GM20000 (cell line): ENCODE measurements at regions not wholly inside any gene's neighbourhood (a gene's known extent, or its start where the extent isn't known, plus 50 kb on each side); places are given as distances from the start of the nearest gene placed in this dataset.

Source experiments
- DNase-seq: peaks from one replicate; pipeline ENCODE4 v3.0.0; 2012; ENCODE audit warnings: low spot score
- TF ChIP-seq, protein P1 (sequence below): IDR thresholded peaks from 2 replicates; pipeline ENCODE4 v1.5.1; 2012; ENCODE audit warnings: mild to moderate bottlenecking, control low read depth; ENCODE audit errors: extremely low read depth, missing control alignments

DNA sequence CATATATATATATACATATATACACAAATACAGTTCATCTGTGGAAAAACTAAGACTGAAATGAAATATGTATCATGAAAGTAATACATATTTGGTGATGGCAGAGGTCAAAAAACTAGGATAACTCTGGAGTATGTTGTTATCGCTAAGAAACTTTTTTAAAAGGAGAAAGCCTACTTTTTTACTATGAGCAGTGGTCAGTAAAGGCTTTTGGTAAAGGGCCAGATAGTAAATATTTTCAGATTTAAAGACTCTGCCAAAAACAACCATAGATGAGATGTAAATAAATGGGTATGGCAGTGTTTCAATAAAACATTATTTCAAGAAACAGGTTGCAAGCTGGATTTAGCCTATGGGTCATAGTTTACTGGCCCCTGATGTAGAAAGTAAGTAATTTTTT lies 93.8 kb upstream of the TGFBR2 start:
- no peak for DNase-seq
- TF ChIP-seq, protein P1, sequence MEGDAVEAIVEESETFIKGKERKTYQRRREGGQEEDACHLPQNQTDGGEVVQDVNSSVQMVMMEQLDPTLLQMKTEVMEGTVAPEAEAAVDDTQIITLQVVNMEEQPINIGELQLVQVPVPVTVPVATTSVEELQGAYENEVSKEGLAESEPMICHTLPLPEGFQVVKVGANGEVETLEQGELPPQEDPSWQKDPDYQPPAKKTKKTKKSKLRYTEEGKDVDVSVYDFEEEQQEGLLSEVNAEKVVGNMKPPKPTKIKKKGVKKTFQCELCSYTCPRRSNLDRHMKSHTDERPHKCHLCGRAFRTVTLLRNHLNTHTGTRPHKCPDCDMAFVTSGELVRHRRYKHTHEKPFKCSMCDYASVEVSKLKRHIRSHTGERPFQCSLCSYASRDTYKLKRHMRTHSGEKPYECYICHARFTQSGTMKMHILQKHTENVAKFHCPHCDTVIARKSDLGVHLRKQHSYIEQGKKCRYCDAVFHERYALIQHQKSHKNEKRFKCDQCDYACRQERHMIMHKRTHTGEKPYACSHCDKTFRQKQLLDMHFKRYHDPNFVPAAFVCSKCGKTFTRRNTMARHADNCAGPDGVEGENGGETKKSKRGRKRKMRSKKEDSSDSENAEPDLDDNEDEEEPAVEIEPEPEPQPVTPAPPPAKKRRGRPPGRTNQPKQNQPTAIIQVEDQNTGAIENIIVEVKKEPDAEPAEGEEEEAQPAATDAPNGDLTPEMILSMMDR: no peak

DNA sequence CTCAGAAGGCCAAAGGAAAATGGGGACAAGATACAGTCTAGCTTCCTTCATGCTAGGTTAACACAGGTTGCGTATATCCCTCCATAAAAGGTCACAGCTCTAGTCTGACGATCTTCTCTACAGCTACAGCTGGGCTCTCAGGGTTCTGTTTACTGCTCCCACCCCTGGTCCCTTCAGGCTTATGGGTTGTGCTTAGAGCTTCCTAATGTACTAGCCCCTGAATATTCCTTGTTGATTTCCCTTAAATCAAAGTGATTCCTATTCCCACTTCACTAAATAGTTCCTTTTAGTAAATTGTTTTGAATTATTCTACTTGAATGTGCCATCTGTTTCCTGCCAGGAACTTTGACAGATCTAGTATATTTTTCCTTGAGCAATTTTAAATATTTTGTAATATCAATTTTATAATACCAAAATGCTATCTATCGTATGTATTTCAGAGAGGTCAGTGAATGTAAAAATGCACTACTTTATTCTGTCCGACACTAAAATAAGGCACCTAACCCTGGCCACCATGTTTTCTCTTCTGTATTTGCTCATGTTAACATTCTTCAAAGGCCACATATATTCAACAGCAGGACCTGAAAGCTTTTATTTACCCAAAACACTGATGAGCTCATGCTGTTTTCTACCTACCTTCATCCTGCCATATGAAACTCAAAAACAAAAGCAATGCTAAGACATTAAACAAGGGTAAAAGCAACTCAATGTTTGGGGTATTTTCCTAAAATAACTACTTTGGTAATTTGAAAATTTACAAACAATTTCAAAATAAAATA lies 92.8 kb upstream of the TGFBR2 start:
- TF ChIP-seq, protein P1: no peak
- no peak for DNase-seq

DNA sequence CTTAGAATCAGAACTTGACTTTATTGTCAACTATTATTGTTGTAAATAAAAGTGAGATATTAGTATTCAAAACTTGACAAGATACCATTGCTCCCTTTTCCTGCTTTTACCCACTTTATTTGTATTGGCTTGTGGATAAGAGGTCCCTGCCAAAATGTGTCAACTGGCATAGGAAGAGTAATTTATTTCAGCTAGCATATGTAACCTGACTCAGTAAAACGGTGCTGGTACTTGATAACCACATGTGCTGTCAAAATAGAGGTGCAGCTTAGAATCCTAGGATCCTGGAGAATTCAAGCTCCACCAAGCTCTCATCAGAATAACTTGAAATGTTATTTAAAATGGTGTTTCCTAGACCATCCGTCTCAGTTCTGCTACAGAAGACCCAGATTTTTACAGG lies 90.2 kb upstream of the TGFBR2 start:
- TF ChIP-seq, protein P1: no peak
- no peak for DNase-seq

DNA sequence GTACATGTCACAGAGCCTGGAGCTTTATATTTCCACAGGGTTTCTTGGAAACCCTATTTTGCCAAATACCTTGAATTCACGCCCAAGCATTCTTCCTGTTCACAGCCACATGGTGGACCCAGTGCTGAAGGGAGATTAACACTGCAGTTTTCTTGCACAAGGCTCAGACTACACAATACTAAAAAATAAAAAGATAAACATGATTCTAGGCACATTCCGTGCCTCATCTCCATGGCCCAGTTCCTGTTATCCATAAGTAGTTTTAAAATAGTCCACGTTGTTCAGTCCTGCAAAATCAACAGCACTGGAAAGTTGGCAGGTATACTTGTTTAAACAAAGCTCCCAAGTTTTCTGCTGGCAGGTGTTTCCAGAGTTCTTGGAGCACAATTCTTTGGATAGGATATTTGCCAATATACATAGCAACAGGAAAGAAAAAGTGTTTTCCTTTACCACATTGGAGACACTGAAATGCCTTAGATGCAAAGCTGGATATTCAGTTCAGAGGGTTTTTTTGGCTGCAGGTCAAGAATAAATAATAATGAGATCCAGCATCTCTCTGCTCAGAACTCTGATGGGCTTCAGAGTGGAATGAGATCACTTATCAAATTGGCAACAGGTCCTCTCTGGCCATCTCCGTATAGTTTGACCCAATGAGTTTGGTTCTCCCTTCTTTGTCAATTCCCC lies 88.1 kb upstream of the TGFBR2 start:
- TF ChIP-seq, protein P1: no peak
- no peak for DNase-seq

DNA sequence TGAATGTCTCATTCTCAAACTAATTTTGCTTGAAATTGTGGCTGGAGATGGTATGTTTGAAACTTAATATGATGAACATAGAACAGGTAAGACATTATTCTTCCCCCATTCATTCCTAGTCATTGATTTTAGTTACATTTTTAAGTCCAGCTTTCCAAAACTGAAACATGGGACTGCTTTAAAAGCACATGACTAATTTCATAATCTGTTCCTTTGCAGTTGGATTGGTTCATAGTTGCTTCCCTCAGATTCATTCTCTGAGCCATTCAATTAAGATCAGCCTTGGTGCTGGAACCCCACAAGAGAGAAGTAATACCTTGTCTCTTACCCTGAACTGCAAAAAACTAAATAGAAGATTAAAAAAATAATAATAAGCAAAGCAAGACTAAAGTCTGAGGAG lies 87.5 kb upstream of the TGFBR2 start:
- DNase-seq: no peak
- TF ChIP-seq, protein P1: no peak

DNA sequence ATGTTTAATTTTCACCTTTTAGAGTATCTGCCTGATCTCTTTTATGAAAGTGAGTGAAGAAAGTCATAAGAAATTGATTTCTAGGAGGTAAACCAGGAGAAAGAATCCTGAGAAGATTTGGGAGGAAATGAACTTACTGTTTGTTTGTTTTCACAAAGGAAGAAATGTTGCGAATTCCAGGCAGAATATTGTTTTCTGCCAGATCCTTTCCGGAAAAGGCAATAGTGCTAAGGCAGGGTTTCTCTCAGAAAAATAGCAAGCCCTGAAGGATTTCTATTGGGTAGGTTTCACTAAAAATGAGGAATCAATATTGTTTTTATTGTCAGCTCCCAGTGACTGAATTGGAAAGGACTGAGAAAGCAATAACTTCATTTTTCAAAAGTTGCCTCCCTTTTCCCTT lies 85.7 kb upstream of the TGFBR2 start:
- DNase-seq: no peak
- TF ChIP-seq, protein P1: no peak

DNA sequence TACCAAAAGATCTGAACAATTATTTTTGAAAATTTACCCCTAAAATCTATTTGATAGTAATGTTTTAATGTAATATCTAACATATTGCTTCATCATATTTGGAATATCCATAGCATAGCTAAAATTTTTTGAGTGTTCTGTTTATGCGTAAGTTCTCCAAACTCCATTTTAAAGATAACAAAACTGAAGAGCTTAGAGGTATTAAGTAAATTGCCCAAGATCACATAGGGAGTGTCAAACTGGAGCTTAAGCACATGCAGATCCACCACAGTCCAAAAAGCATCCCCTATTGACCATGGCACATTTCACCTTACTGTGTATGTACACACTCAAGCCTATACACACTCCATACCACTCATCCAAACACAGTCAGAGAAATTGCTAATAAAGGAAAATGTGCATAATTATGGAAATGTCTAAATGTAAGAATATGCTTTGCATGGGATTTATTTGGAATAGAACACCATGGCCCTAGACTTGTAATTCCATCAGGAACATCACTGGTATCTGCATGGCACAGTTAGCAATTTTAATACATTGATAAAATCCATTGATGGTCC lies 85.2 kb upstream of the TGFBR2 start:
- TF ChIP-seq, protein P1: no peak
- no peak for DNase-seq
